GM21576 (cell line): ENCODE measurements at regions not wholly inside any gene's neighbourhood (a gene's known extent, or its start where the extent isn't known, plus 50 kb on each side); places are given as distances from the start of the nearest gene placed in this dataset.

Source experiments
- ATAC-seq: cut with Tn5 transposase; IDR thresholded peaks from one replicate; pipeline ENCODE4 v1.9.1; 2021; ENCODE audit warnings: mild to moderate bottlenecking, moderate library complexity; ENCODE audit not compliant: unreplicated experiment

- ATAC-seq, result no peak
These were observed 774.1 kb upstream of the IGFBP3 start for GRCh38 chr7:46695051-46695708.

- no peak for ATAC-seq
These were observed 773.0 kb upstream of the IGFBP3 start for GRCh38 chr7:46694058-46694457.

- ATAC-seq, result no peak
These were observed 766.1 kb upstream of the IGFBP3 start for GRCh38 chr7:46687203-46687602.

GRCh38 chr7:46685051-46685450, 764.0 kb upstream of the IGFBP3 start:
- ATAC-seq, result no peak

GRCh38 chr7:46682836-46683624, 762.0 kb upstream of the IGFBP3 start:
- ATAC-seq, result no peak

- no peak for ATAC-seq
These were observed 760.9 kb upstream of the IGFBP3 start for GRCh38 chr7:46681865-46682503.

GRCh38 chr7:46680147-46680546, 759.1 kb upstream of the IGFBP3 start:
- no peak for ATAC-seq

- no peak for ATAC-seq
These were observed 758.6 kb upstream of the IGFBP3 start for GRCh38 chr7:46679671-46680070.

- no peak for ATAC-seq
These were observed 757.3 kb upstream of the IGFBP3 start for GRCh38 chr7:46678421-46678820.

- no peak for ATAC-seq
These were observed 754.4 kb upstream of the IGFBP3 start for GRCh38 chr7:46675456-46675855.

GRCh38 chr7:46672861-46673260, 751.8 kb upstream of the IGFBP3 start:
- no peak for ATAC-seq

GRCh38 chr7:46671108-46671769, 750.2 kb upstream of the IGFBP3 start:
- no peak for ATAC-seq

GRCh38 chr7:46669028-46669427, 748.0 kb upstream of the IGFBP3 start:
- ATAC-seq, result no peak

GRCh38 chr7:46664453-46664852, 743.4 kb upstream of the IGFBP3 start:
- ATAC-seq, result no peak

GRCh38 chr7:46663025-46663424, 742.0 kb upstream of the IGFBP3 start:
- no peak for ATAC-seq

- no peak for ATAC-seq
These were observed 740.4 kb upstream of the IGFBP3 start for GRCh38 chr7:46661431-46661830.

GRCh38 chr7:46660402-46660980, 739.4 kb upstream of the IGFBP3 start:
- no peak for ATAC-seq

- no peak for ATAC-seq
These were observed 737.2 kb upstream of the IGFBP3 start for GRCh38 chr7:46658281-46658680.

- ATAC-seq, result no peak
These were observed 733.7 kb upstream of the IGFBP3 start for GRCh38 chr7:46654546-46655443.

- ATAC-seq, result no peak
These were observed 732.8 kb upstream of the IGFBP3 start for GRCh38 chr7:46653848-46654247.
